Dedifferentiated amniotic fluid mesenchymal stem cell (primary cell): ENCODE measurements at regions not wholly inside any gene's neighbourhood (a gene's known extent, or its start where the extent isn't known, plus 50 kb on each side); places are given as distances from the start of the nearest gene placed in this dataset.
"Not testable (repeated sequence)": the region's sequence is repeated elsewhere in the genome, so short reads cannot be mapped to it uniquely, and the experiment has no call there.

Source experiments
- DNase-seq: peaks from one replicate; pipeline ENCODE4 v3.0.0-alpha.2; 2016; ENCODE audit errors: extremely low spot score

GRCh38 chr4:28799696-28800095 lies 1920.5 kb upstream of the PCDH7 start:
- DNase-seq, result no peak

- no peak for DNase-seq
Observed at GRCh38 chr4:28811025-28811424, 1909.1 kb upstream of the PCDH7 start.

- no peak for DNase-seq
Observed at GRCh38 chr4:28822163-28822562, 1898.0 kb upstream of the PCDH7 start.

DNA sequence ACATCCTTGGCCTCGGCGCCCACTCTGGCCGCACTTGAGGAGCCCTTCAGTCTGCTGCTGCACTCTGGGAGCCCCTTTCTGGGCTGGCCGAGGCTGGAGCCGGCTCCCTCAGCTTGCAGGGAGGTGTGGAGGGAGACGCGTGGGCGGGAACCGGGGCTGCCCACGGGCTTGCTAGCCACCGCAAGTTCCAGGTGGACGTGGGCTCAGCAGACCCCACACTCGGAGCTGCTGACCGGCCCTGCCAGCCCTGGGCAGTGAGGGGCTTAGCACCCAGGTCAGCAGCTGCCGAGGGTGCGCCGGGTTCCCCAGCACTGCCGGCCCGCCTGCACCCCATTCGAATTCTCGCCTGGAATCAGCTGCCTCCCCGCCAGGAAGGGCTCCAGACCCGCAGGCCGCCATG lies 1892.3 kb upstream of the PCDH7 start:
- no peak for DNase-seq

DNA sequence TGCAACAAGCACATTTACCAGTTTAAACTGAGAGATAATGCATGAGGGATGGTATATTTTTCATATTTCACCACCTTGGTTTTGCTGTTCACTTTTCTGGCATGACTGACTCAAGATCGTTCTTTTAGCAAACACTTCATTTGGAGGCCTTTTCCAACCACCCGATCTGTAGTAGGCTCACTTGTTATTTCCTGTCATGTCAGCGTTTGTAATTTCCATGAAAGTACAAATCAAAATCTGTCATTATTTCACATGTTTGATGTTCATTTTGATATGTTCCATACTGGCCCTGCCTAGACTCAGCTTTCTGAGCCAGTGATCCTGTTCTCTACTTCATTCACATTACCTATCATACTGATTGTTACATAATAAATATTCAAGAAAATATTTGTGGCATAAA lies 1888.3 kb upstream of the PCDH7 start:
- DNase-seq, result no peak

- DNase-seq, result no peak
Observed at GRCh38 chr4:28832444-28832843, 1887.7 kb upstream of the PCDH7 start.

- DNase-seq, result no peak
Observed at GRCh38 chr4:28834120-28834519, 1886.0 kb upstream of the PCDH7 start.

GRCh38 chr4:28835501-28835900 lies 1884.7 kb upstream of the PCDH7 start:
- no peak for DNase-seq

- no peak for DNase-seq
Observed at GRCh38 chr4:28842271-28842670, 1877.9 kb upstream of the PCDH7 start.

DNA sequence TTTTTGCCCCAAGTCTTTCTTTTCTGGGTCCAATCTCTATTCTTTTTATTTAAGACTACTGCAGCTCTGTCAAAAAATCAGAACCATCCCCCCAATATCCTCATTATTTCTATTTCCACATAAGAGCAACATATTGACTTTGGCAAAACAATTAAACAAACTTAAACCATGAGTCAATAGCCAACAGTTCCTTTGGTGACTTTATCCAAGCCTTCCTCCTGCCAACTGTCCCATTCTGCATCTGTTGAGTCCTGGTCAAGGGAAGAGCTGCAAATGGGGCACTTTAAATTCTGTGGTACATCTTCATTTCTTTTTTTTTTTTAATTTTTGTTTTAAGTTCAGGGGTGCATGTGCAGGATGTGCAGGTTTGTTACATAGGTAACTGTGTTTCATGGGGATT lies 1875.0 kb upstream of the PCDH7 start:
- DNase-seq, result no peak

DNA sequence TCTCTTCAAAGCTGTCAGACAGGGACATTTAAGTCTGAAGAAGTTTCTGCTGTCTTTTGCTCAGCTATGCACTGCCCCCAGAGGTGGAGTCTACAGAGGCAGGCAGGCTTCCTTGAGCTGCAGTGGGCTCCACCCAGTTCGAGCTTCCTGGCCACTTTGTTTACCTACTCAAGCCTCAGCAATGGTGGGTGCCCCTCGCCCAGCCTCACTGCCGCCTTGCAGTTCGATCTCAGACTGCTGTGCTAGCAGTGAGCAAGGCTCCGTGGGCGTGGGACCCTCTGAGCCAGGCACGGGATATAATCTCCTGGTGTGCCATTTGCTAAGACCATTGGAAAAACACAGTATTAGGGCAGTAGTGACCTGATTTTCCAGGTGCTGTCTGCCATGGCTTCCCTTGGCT lies 1863.1 kb upstream of the PCDH7 start:
- DNase-seq, result not testable (repeated sequence)

DNA sequence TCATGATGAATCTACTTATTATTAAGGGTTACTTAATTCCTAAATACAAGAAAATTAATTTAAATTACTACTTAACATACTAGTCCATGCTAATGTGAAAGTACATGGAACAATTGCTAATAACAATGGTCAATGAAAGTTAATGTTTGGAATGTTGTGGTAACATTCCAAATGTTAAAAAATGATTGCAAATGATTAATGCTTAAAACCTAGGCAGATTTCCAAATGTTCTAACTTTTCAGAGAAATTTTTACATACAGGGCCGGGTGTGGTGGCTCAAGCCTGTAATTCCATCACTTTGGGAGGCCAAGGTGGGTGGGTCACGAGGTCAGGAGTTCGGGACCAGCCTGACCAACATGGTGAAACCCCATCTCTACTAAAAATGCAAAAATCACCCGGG lies 1851.3 kb upstream of the PCDH7 start:
- no peak for DNase-seq

- no peak for DNase-seq
Observed at GRCh38 chr4:28879178-28879577, 1841.0 kb upstream of the PCDH7 start.

DNA sequence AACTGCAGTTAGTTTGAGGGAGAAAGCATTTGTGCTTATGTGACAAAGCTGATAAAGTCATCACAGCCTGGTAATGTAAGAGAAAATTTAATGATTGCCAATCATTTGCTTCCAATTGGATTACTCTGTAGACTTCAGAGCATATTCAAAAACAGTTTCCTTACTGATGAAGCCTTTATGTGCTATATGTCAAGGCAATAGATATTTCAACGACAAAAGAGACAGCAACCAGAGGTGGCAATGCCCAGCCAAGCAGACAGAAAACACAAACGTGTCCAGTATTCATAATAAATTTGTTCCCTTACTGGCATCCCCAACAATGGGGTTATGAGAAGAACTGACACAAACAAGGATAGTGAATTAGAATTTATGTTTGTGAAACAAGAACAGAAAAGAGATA lies 1840.3 kb upstream of the PCDH7 start:
- no peak for DNase-seq

- no peak for DNase-seq
Observed at GRCh38 chr4:28883211-28883610, 1837.0 kb upstream of the PCDH7 start.

DNA sequence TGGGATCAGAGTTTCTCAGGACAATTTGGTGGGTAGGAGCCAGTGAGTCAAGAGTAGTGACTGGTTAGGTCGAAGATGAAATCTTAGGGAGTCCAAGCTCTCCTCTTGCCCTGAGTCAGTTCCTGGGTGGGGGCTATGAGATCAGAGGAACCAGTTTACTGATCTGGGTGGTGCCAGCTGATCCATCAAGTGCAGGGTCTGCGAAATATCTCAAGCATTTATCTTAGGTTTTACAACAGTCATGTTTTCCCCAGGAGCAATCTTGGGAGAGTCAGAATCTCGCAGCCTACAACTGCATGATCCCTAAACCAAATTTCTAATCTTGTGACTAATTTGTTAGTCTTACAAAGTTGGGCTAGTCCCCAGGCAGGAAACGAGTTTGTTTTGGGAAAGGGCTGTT lies 1833.2 kb upstream of the PCDH7 start:
- DNase-seq, result no peak

GRCh38 chr4:28890949-28891775 lies 1829.0 kb upstream of the PCDH7 start:
- DNase-seq, result no peak

DNA sequence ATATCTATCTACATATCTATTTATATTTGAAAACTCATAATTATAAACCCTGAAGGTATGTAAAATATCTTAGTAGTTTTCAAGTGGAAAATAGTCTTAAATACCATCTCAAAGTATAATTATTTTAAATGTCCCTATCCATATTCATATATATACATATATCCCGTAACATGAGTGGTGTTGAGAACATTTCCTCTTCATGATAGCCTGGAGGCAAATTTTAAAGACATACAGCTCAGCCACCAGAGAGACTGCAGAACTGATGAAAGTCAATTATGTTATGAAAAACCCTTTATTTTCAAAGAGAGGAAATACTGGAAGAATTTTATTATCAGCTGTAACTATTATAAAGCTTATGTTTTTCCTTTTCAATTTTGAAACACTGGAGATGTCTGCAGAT lies 1806.7 kb upstream of the PCDH7 start:
- no peak for DNase-seq

GRCh38 chr4:28916585-28916984 lies 1803.6 kb upstream of the PCDH7 start:
- DNase-seq, result no peak

GRCh38 chr4:28918871-28919270 lies 1801.3 kb upstream of the PCDH7 start:
- no peak for DNase-seq

GRCh38 chr4:28921886-28922285 lies 1798.3 kb upstream of the PCDH7 start:
- no peak for DNase-seq

- no peak for DNase-seq
Observed at GRCh38 chr4:28926156-28926555, 1794.0 kb upstream of the PCDH7 start.

DNA sequence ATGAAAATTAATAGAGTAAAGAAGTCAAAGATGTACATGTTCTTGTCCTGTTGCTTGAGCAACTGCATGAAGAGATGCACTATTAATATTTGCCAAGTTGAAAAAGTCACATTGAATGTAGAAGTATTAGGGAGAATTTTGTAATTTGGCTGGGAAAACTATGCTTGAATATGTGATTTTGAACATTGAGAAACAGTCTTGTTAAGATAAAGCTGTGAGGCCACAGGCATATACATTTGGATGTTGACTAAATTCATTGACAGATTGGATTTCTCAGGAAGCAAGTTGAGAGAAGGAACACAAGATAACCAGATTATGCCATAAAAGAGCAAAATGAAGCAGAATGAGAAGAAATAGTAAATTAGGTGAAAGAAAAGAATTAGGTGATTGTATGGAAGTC lies 1777.5 kb upstream of the PCDH7 start:
- no peak for DNase-seq

DNA sequence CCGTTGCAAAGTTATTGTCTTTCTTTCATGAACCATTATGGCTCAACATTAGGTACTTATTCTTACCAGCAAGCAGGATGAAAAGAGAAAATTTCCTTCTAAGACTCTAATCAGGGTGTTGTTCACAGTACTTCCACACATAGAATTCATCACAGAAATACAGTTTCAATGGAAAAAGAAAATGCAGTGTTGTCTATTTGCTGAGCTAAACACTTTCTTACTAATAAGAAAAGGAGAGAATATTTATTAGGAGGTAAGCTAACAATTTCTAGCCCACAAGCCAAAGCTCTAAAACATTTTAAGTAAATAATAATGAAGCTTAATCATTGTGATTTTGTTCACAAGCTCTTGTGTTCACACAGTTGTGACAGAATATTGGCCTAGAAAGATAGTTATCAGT lies 1772.8 kb upstream of the PCDH7 start:
- DNase-seq, result no peak
